Motor neuron (in vitro differentiated cells): ENCODE measurements at regions not wholly inside any gene's neighbourhood (a gene's known extent, or its start where the extent isn't known, plus 50 kb on each side); places are given as distances from the start of the nearest gene placed in this dataset.

Source experiments
- ATAC-seq, 8 experiments: fragments of 200-7000 bp; cut with Tn5 transposase; replicated peaks in 6 of 8; 2 replicates each; pipeline ENCODE4 v1.8.0; 2021; ENCODE audit warnings: mild to moderate bottlenecking in 8 of 8, moderate library complexity in 8 of 8
- H3K27ac ChIP-seq, 2 donors: fragments of 250-450 bp; sonication (Bioruptor Pico); 2 replicates each; pipeline ENCODE4 v1.9.0; 2021; ENCODE audit warnings: antibody characterized with exemption in 2 of 2, mild to moderate bottlenecking in 2 of 2, moderate library complexity in 1 of 2
- H3K4me1 ChIP-seq, 2 donors: fragments of 250-450 bp; sonication (Bioruptor Pico); replicated peaks in 1 of 2; 2 replicates each; pipeline ENCODE4 v1.6.1; 2021; ENCODE audit warnings: antibody characterized with exemption in 2 of 2, mild to moderate bottlenecking in 2 of 2, moderate library complexity in 1 of 2
- H3K4me3 ChIP-seq, 5 donors: fragments of 250-450 bp; sonication (Bioruptor Pico); 2 replicates each; pipeline ENCODE4 v1.9.0; 2021; ENCODE audit warnings: antibody characterized with exemption in 5 of 5, mild to moderate bottlenecking in 5 of 5, moderate library complexity in 4 of 5
- WGBS, 10 experiments: fragments of 450-650 bp; shearing (Covaris generic); methylation state at CpG; one replicate each; pipeline ENCODE4 v1.0.0; 2022; 5-methylcytosine and 5-hydroxymethylcytosine counted together
- in situ Hi-C, 9 experiments: fragments of 400-800 bp; cut with MboI; loops; one replicate each; pipeline ENCODE4 v1.15.0; 2021; ENCODE audit warnings: low sequenced_read_pairs in 9 of 9, low pct_unique_long_range_greater_than_20kb in 2 of 9; ENCODE audit not compliant: unreplicated experiment in 9 of 9

DNA sequence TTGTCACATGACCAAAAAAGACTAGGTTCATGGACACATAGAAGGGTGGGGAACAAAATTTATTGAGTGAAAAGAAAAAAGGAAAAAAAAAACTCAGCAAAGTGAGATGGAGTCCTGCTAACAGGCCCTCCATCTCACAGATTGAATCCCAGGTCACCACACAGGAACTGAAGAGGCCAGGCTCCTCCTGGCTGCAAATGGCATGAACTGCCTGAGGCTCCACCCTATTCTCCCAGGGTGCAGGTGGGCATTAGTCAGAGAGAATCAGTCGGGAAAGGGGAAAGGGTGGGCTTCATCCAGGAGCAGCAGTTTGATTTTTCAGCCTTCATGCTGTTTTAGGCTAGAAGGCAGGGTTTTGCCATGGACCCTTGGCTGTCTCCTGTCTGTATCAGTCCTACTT is 128.5 kb upstream of the GRID2 start:
- in situ Hi-C loops: no loop called here
- Histone ChIP-seq H3K4me3 (no peak overlapping the region), H3K27ac (no peak overlapping the region), H3K4me1 (no peaks in the 10 kb centered on the region)
- 0% methylated on average over 1 of the region's 1 CpG; no CpG with 5 or more reads in 8 of the 10 experiments for WGBS, 10 experiments
- ATAC-seq: no peak

DNA sequence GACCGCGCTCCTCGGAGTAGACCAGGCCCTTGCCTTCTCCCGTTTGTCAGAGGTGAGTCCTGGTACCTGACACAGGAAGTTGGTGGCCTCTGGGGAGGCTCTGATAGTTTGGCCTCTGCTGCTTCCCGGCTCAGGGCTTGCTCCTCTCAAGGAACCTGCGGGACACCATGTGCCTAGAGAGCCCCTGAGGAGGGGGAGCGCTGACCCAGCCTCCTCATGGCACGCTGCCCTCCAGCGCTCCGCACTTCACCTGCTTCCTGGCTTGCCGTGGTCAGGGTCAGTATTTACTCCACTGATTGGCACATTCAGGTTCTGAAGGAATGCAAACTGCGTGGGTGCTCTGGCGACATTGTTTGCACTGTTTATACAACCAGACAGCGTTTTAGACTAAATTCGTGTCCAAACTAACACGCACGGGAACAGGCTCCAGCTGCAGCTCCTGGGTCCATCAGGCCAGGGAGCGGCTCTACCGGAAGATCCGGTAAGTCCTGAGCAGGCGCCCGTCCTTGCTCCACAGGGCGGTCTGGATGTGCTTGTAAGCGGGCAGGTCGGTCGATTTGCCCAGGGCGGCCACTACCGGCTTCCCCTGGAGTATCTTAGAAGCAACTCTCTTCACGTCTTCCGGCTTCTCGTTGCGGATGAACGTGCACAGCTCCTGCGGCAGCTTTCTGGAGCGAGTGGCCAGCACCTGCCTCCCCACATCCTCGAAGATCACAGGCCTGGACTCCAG is 121.6 kb upstream of the GRID2 start:
- in situ Hi-C loops: no loop called here

DNA sequence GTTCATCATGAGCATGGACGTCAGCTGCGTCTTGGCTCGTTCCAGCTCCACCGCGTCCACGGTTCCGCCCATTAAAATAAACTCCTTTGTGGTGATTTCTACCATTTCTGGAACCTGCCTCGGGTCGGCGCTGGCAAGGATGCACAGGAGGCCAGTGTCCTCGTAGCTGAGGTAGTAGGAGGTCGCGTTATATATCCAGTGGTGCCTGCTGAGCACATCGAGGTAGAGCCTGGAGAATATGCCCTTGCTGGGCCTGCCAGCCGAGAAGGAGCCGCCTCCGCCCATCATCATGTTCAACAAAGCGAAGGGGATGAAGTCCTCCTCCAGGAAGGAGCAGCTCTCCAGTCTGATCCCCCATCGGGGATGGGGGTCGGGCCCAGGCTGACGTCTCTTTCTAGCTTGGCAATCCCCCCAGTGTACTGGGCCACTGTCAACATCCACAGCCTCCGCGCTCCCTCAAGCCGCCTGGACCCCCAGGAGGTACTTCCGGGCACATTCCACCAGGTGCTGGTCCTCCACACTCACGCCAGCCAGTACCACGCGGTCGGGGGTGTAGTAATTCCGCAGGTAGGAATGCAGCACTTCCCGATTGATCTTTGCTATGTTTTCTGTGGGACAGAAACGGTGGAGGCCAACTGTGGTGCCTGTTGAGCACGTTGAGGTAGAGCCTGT is 120.9 kb upstream of the GRID2 start:
- no peak overlapping the region for H3K27ac ChIP-seq
- ATAC-seq: no peak
- in situ Hi-C loops: no loop called here
- H3K4me1 ChIP-seq: no peaks in the 10 kb centered on the region
- H3K4me3 ChIP-seq: no peak overlapping the region
- WGBS, 10 experiments: 20 to 100% (median 88%) methylated on average over 1 to 13 of the region's 33 CpGs; no CpG with 5 or more reads in 3 of the 10 experiments

More for the DNA sequence above, 121.6 kb upstream of the GRID2 start:
- Histone ChIP-seq H3K4me1 (no peaks in the 10 kb centered on the region), H3K4me3 (no peak overlapping the region), H3K27ac (no peak overlapping the region)
- 27 to 93% (median 88%) methylated on average over 2 to 24 of the region's 36 CpGs; no CpG with 5 or more reads in 2 of the 10 experiments for WGBS, 10 experiments
- no peak for ATAC-seq

DNA sequence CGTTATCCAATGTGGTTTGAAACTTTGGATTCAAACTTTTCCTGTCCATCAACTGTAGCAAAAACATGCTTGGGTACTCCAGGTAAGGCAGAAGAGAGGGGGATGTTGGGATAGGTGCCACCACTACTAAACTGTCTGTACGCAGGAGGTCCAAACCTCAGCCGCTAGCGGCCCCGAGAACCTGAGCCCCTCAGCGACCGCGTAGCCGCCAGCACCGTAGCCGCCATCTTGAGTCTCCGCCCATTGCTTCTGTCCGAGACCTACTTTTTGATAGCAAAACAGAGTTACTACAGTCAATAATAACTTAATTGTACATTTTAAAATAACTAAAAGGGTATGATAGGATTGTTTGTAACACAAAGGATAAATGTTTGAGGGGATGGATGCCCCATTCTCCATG is 119.9 kb upstream of the GRID2 start:
- WGBS, 10 experiments: 67 to 100% (median 98%) methylated on average over 2 to 13 of the region's 13 CpGs; no CpG with 5 or more reads in 2 of the 10 experiments
- no peaks in the 10 kb centered on the region for H3K4me1 ChIP-seq
- no peak overlapping the region for H3K4me3 ChIP-seq
- in situ Hi-C loops: no loop called here
- ATAC-seq: no peak
- H3K27ac ChIP-seq: no peak overlapping the region

DNA sequence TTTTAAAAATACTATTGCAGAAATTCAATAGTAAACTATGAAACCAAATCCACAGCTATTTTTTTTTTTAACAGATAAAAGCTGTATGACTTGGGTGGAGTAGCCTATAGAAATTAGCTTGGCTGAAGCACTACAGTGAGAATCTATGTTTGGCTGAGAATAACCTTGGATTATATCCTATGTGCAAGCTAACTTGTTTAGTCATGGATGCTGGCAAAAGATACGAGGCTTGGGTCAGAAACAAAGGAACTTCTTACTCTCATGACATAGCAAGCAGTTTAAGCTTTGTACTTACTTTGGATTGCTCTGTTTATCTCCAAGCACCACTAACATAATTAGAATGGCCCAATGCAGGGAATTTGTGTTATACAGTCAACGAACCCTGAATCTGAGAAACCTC is 119.2 kb upstream of the GRID2 start:
- H3K4me1 ChIP-seq: no peaks in the 10 kb centered on the region
- H3K4me3 ChIP-seq: no peak overlapping the region
- no peak overlapping the region for H3K27ac ChIP-seq
- in situ Hi-C loops: no loop called here
- WGBS, 10 experiments: 13 to 100% (median 57%) methylated on average over 1 to 2 of the region's 2 CpGs; no CpG with 5 or more reads in 2 of the 10 experiments
- no peak for ATAC-seq

DNA sequence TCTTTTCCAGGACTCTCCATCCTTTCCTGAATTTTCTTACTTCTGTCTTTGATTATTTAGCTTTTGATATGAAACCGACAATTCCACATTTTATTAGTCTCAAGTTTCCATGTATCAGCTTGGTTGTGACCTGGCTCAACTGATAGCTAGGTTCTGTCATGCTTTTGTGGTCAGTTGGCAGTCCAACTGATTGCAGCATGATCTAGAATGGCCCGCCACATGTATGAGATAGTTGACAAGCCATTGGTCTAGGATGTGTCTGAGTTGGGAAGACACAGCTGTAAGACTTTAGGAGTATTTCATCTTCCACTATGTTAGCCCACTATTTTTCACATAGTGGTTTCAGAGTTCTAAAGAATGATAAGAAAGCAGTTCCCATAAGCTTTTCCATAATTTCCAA is 117.5 kb upstream of the GRID2 start:
- in situ Hi-C loops: no loop called here
- no peak for ATAC-seq
- Histone ChIP-seq H3K4me1 (no peaks in the 10 kb centered on the region), H3K27ac (no peak overlapping the region), H3K4me3 (no peak overlapping the region)
- WGBS, 10 experiments: 0 to 100% (median 62%) methylated on average over 1 to 2 of the region's 2 CpGs; no CpG with 5 or more reads in 2 of the 10 experiments

DNA sequence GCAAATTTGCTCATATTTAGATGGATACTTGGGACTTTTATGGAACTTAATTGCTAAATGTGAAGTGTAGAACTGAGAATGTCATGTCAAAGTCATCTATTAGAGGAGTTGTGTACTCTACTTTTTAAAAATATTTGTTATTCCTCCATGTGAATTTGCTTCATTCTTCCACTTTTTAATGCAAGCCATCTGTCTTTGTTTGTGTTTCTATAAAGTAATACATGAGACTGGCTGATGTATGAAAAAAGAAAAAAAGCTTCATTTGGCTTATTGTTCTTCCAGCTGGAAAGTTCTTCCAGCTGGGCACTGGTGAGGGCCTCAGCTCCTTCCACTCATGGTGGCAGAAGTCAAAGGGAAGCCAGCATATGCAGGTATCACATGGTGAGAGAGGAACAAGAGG is 114.6 kb upstream of the GRID2 start:
- in situ Hi-C loops: no loop called here
- Histone ChIP-seq H3K4me3 (no peak overlapping the region), H3K27ac (no peak overlapping the region), H3K4me1 (no peaks in the 10 kb centered on the region)
- no peak for ATAC-seq

DNA sequence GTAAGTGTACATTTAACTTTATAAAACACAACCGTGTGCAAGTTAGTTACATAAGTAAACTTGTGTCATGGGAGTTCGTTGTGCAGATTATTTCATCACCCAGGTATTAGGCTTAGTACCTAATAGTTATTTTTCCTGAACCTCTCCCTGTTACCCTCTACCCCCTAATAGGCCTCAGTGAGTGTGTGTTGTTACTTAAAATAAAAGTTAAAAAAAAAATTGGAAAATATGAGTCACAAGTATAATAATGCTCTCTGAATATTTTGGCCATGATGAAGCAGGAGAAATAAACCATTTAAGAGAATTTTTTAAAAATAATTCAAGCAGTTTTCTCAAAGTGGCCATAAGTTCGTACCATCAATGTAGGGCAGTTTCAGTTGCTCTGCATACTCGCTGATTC is 105.1 kb upstream of the GRID2 start:
- Histone ChIP-seq H3K4me3 (no peak overlapping the region), H3K27ac (no peak overlapping the region), H3K4me1 (no peaks in the 10 kb centered on the region)
- in situ Hi-C loops: no loop called here
- WGBS, 10 experiments: 28 to 100% (median 78%) methylated on average over 3 to 4 of the region's 4 CpGs
- no peak for ATAC-seq

DNA sequence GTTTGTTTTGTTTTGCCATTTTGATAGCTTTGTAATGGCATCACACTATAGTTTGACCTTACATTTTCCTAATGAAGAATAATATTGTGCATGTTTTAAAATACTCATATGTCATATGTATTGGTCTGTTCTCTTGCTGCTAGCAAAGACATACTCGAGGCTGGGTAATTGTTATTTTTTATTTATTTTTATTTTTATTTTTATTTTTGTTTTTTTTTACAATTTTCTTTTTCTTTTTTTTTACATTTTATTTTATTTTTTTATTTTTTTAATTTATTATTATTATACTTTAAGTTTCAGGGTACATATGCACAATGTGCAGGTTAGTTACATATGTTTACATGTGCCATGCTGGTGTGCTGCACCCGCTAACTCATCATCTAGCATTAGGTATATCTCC is 104.6 kb upstream of the GRID2 start:
- in situ Hi-C loops: no loop called here
- Histone ChIP-seq H3K27ac (no peak overlapping the region), H3K4me1 (no peaks in the 10 kb centered on the region), H3K4me3 (no peak overlapping the region)
- 11 to 100% (median 90%) methylated on average over 1 to 2 of the region's 2 CpGs; no CpG with 5 or more reads in 1 of the 10 experiments for WGBS, 10 experiments
- no peak for ATAC-seq

DNA sequence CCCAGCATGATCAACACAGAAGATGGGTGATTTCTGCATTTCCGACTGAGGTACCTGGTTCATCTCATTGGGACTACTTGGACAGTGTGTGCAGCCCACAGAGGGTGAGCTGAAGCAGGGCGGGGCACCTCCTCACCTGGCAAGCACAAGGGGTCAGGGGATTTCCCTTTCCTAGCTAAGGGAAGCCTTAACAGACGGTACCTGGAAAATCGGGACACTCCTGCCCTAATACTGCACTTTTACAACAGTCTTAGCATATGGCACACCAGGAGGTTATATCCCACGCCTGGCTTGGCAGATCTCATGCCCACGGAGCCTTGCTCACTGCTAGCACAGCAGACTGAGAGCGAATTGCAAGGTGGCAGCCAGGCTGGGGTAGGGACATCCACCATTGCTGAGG is 92.9 kb upstream of the GRID2 start:
- no peaks in the 10 kb centered on the region for H3K4me1 ChIP-seq
- ATAC-seq: no peak
- no peak overlapping the region for H3K27ac ChIP-seq
- in situ Hi-C loops: no loop called here
- WGBS, 10 experiments: 14 to 93% (median 79%) methylated on average over 1 to 6 of the region's 7 CpGs; no CpG with 5 or more reads in 2 of the 10 experiments
- H3K4me3 ChIP-seq: no peak overlapping the region

DNA sequence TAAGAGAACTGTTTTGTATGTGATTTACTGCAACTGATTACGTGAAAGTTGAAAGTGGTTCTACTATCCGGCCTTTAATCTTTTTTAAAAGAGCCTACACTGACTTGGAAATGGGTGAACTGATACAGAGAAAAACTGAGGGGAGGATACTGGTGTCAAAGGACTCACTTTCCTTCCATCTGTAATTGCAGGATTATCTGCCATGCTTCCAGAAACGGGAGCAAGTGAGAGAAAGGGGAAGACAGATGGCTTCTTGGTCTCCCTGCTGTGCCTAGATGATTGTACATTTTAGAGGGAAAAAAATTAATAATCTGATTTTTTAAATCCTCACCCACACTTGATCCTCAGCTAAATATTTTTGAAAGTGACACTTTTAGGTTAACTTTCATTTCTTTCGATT is 88.3 kb upstream of the GRID2 start:
- 29 to 100% (median 80%) methylated on average over 2 to 4 of the region's 4 CpGs for WGBS, 10 experiments
- ATAC-seq: no peak
- in situ Hi-C loops: no loop called here
- H3K27ac ChIP-seq: no peak overlapping the region
- H3K4me3 ChIP-seq: no peak overlapping the region
- H3K4me1 ChIP-seq: no peaks in the 10 kb centered on the region

DNA sequence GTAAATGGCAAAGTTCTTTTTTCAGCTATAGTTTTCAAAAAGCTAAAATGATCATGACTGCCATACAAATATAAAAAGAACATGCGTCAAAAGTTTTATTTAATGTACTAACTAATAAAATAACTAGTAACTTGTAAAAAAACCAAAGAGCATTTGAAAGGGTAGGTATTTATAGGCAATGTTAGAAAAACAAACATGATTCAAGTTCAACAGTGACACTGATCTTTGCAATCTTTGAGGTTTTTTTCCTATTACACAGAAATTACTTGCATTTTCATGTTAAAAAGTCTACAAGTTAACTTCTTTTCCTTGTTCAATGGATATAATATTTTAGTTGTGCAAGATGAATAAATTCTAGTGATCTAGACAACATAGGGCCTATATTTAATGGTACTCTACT is 72.3 kb upstream of the GRID2 start:
- ATAC-seq: no peak
- Histone ChIP-seq H3K4me3 (no peak overlapping the region), H3K27ac (no peak overlapping the region), H3K4me1 (peaks cover 0 to 2% of the 10 kb centered on the region in 2 donors)
- in situ Hi-C loops: no loop called here
- WGBS, 10 experiments: 0 to 100% (median 83%) methylated on average over 1 of the region's 1 CpG; no CpG with 5 or more reads in 1 of the 10 experiments

DNA sequence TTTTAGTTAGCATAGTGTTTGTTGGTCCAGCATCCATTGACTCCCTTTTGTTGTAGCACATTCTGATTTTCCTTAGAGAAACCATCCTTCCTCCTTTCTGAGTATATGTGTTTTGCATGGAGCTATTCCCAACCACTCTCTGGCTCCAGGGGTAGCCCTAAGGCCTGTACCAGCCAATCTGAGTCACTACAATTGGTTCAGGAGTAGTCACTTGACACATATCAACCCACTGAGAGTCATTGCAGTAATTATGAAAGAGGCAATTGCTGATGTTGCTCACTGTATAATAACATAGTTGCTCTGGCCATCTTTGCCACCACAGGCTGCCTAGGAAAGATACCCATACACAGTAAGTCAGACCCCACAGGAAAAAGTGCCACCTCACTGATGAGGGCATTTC is 71.2 kb upstream of the GRID2 start:
- H3K4me1 ChIP-seq: peaks cover 0 to 9% of the 10 kb centered on the region in 2 donors
- no peak overlapping the region for H3K4me3 ChIP-seq
- no peak overlapping the region for H3K27ac ChIP-seq
- no peak for ATAC-seq
- in situ Hi-C loops: no loop called here
